ENCODE measurements at regions not wholly inside any gene's neighbourhood (a gene's known extent, or its start where the extent isn't known, plus 50 kb on each side); places are given as distances from the start of the nearest gene placed in this dataset.
"Not testable (repeated sequence)": the region's sequence is repeated elsewhere in the genome, so short reads cannot be mapped to it uniquely, and the experiment has no call there.

DNA sequence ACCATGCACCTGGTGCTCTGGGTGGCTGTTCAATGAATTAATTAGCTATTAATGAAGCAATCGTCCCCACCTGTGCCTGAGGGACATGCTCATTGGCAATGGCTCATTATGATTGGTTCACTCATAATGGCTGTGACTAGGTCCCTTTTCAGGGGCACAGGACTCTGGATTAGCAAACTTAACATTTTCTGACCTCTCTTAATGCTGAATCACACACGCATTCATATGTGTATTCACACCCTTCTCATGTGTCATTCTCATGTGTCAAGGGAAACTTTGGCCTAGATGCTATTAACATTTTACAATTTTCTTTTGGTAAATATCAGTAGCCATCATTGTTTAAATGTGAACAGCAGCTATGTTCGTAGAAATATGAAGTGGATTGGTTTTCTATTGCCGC lies 98.9 kb upstream of the PMAIP1 start:
- no peak overlapping the region for H3K4me3 ChIP-seq (IDR thresholded peaks at IDR 0.05; ENCODE audit: insufficient read depth, low read depth, low read length)
- no peak overlapping the region for H3K27ac ChIP-seq
- H2AFZ ChIP-seq (ENCODE audit: low read depth) = no peak overlapping the region
- H3K4me2 ChIP-seq = no peak overlapping the region; the same call in 1 of the 2 replicates
- no peaks in the 10 kb centered on the region for H3K79me2 ChIP-seq (ENCODE audit: insufficient read depth, low read depth)
- H3K4me1 ChIP-seq (ENCODE audit: low read depth, poor library complexity, severe bottlenecking) = peaks cover 76% of the 10 kb centered on the region
- H3K27me3 ChIP-seq (ENCODE audit: insufficient read depth, low read depth) = no peaks in the 10 kb centered on the region
- H3K36me3 ChIP-seq (ENCODE audit: insufficient read depth) = no peaks in the 10 kb centered on the region
- H3K9ac ChIP-seq = no peak overlapping the region
- TF ChIP-seq, protein P1, sequence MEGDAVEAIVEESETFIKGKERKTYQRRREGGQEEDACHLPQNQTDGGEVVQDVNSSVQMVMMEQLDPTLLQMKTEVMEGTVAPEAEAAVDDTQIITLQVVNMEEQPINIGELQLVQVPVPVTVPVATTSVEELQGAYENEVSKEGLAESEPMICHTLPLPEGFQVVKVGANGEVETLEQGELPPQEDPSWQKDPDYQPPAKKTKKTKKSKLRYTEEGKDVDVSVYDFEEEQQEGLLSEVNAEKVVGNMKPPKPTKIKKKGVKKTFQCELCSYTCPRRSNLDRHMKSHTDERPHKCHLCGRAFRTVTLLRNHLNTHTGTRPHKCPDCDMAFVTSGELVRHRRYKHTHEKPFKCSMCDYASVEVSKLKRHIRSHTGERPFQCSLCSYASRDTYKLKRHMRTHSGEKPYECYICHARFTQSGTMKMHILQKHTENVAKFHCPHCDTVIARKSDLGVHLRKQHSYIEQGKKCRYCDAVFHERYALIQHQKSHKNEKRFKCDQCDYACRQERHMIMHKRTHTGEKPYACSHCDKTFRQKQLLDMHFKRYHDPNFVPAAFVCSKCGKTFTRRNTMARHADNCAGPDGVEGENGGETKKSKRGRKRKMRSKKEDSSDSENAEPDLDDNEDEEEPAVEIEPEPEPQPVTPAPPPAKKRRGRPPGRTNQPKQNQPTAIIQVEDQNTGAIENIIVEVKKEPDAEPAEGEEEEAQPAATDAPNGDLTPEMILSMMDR (conservative IDR thresholded peaks at IDR 0.05; ENCODE audit: low read depth, low read length) = no peak
- no peaks in the 10 kb centered on the region for H4K20me1 ChIP-seq (ENCODE audit: insufficient read depth)

DNA sequence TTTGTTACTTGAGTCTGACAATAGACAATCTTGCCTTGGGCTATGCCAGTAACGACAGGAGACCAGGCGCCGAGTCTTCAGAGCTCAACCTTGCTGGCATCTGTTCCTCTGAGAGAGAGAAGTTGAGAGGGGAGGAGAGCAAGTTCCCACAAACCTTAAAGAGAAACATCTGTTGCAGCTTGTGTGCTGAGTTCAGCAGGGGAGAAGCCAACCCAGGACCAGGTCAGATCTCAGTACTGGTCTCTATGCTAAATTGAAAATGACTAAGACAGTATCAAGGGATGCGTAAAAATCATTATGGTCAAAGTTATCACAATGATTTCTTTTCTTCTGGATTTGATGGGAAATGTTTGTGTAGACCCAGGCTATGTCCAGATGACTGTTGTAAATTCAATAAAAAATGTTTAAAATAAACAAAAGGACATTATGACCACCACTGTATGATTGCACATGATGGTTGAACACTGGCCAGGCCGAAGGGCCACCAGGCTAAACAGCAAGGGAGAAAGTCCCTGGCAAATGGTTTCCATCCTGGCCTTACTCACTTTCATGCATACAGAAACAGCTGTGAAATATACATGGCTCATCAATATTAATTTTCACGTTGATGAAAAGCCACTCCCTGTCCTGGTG lies 100.3 kb upstream of the PMAIP1 start:
- TF ChIP-seq, protein P1 (conservative IDR thresholded peaks at IDR 0.05; ENCODE audit: low read depth, low read length) = no peak
- Histone ChIP-seq H3K27me3 (ENCODE audit: insufficient read depth, low read depth) (no peaks in the 10 kb centered on the region), H2AFZ (ENCODE audit: low read depth) (peak overlapping the region; percentile 19; the same call in 1 of the 2 replicates), H3K27ac (peak overlapping the region; percentile 19; the same call in 1 of the 2 replicates), H3K36me3 (ENCODE audit: insufficient read depth) (no peaks in the 10 kb centered on the region), H4K20me1 (ENCODE audit: insufficient read depth) (no peaks in the 10 kb centered on the region), H3K4me3 (IDR thresholded peaks at IDR 0.05; ENCODE audit: insufficient read depth, low read depth, low read length) (no peak overlapping the region), H3K4me1 (ENCODE audit: low read depth, poor library complexity, severe bottlenecking) (peaks cover 77% of the 10 kb centered on the region), H3K4me2 (peak overlapping the region; percentile 61), H3K9ac (no peak overlapping the region; the same call in 1 of the 2 replicates), H3K79me2 (ENCODE audit: insufficient read depth, low read depth) (no peaks in the 10 kb centered on the region)

DNA sequence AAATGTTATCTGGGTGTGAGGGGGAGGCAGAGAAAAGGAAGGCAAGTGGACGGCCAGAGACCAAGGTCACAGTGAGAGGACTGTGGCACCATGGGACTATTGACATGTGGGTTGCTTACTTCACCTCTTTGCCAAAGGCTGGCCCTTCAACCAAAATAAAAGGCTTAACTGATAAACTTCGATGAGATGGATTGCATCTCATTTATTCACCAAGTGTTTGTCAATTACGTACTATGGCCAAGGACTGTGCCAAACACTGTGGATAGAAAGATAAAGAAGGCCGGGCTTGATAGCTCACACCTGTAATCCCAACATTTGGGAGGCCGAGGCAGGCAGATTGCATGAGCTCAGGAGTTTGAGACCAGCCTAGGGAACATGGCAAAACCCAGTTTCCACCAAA lies 98.7 kb upstream of the CCBE1 start:
- Histone ChIP-seq H3K27ac (no peak overlapping the region), H3K79me2 (ENCODE audit: insufficient read depth, low read depth) (no peaks in the 10 kb centered on the region), H3K27me3 (ENCODE audit: insufficient read depth, low read depth) (no peaks in the 10 kb centered on the region), H2AFZ (ENCODE audit: low read depth) (no peak overlapping the region), H4K20me1 (ENCODE audit: insufficient read depth) (no peaks in the 10 kb centered on the region), H3K36me3 (ENCODE audit: insufficient read depth) (no peaks in the 10 kb centered on the region), H3K4me1 (ENCODE audit: low read depth, poor library complexity, severe bottlenecking) (peaks cover 46% of the 10 kb centered on the region), H3K4me2 (peak overlapping the region; percentile 18; the same call in 1 of the 2 replicates), H3K4me3 (IDR thresholded peaks at IDR 0.05; ENCODE audit: insufficient read depth, low read depth, low read length) (no peak overlapping the region), H3K9ac (no peak overlapping the region)
- TF ChIP-seq, protein P1 (conservative IDR thresholded peaks at IDR 0.05; ENCODE audit: low read depth, low read length) = no peak

DNA sequence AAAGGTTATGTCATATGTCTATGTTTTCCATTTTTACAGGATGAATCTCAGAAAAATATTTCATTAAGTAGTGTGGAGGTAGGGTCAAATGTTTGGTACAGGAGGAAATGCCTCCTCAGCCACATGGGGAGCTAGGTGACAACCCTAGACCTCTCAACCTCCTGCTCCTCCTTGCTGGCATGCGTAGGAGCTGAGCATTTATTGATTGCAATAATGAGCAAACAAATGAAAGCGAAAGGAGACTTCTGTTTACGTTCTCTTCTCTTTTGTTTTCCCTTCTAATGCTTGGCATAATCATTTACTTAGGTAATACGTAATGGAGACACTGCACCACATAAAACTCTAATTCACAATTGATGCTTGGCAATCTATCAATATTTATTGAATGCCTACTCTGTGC lies 95.1 kb upstream of the CCBE1 start:
- Histone ChIP-seq H2AFZ (ENCODE audit: low read depth) (no peak overlapping the region), H3K79me2 (ENCODE audit: insufficient read depth, low read depth) (no peaks in the 10 kb centered on the region), H3K36me3 (ENCODE audit: insufficient read depth) (no peaks in the 10 kb centered on the region), H3K9ac (no peak overlapping the region), H3K4me3 (IDR thresholded peaks at IDR 0.05; ENCODE audit: insufficient read depth, low read depth, low read length) (no peak overlapping the region), H3K4me2 (no peak overlapping the region), H3K4me1 (ENCODE audit: low read depth, poor library complexity, severe bottlenecking) (peaks cover 16% of the 10 kb centered on the region), H4K20me1 (ENCODE audit: insufficient read depth) (no peaks in the 10 kb centered on the region), H3K27ac (no peak overlapping the region), H3K27me3 (ENCODE audit: insufficient read depth, low read depth) (no peaks in the 10 kb centered on the region)
- TF ChIP-seq, protein P1 (conservative IDR thresholded peaks at IDR 0.05; ENCODE audit: low read depth, low read length) = no peak

DNA sequence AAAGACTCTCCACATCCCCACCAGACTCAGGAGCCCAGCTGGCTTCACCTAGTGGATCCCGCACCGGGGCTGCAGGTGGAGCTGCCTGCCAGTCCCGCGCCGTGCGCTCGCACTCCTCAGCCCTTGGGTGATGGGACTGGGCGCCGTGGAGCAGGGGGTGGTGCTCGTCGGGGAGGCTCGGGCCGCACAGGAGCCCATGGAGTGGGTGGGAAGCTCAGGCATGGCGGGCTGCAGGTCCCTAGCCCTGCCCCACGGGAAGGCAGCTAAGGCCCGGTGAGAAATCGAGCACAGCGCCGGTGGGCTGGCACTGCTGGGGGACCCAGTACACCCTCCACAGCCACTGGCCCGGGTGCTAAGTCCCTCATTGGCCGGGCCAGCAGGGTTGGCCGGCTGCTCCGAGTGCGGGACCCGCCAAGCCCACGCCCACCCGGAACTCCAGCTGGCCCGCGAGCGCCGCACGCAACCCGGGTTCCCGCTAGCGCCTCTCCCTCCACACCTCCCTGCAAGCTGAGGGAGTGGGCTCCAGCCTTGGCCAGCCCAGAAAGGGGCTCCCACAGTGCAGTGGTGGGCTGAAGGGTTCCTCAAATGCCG lies 93.2 kb upstream of the CCBE1 start:
- H3K4me3 ChIP-seq (IDR thresholded peaks at IDR 0.05; ENCODE audit: insufficient read depth, low read depth, low read length); H2AFZ ChIP-seq (ENCODE audit: low read depth); H3K79me2 ChIP-seq (ENCODE audit: insufficient read depth, low read depth); H3K4me2 ChIP-seq; H3K4me1 ChIP-seq (ENCODE audit: low read depth, poor library complexity, severe bottlenecking); H3K27me3 ChIP-seq (ENCODE audit: insufficient read depth, low read depth); H4K20me1 ChIP-seq (ENCODE audit: insufficient read depth); H3K36me3 ChIP-seq (ENCODE audit: insufficient read depth); H3K27ac ChIP-seq; H3K9ac ChIP-seq: not testable (repeated sequence)

Measured in KMS-11 (cell line).